Endothelial cell of umbilical vein (primary cell): ENCODE measurements at regions not wholly inside any gene's neighbourhood (a gene's known extent, or its start where the extent isn't known, plus 50 kb on each side); places are given as distances from the start of the nearest gene placed in this dataset.

Source experiments
- BruUV-seq: library from RNA; stranded (reverse); fragments of 400-500 nt; replicated peaks from 2 replicates; lab custom pipeline; 2021; lab: Mats Ljungman, UMichigan
- CTCF ChIA-PET: fragments of 300-600, 350-600 bp; sonication (Branson Sonifier 250); formaldehyde crosslinking; loops from one replicate; lab custom pipeline; 2021; ENCODE audit warnings: antibody characterized with exemption, inconsistent platforms; lab: Charles Lee
- POLR2A ChIA-PET: fragments of 300-600, 350-600 bp; sonication (Branson Sonifier 250); formaldehyde crosslinking; loops from one replicate; lab custom pipeline; 2021; ENCODE audit warnings: antibody characterized with exemption, inconsistent platforms; lab: Charles Lee
- DNase-seq: peaks from one replicate; pipeline ENCODE4 v3.0.0-alpha.2; 2011; ENCODE audit warnings: low read depth, low spot score
- FAIRE-seq: peaks from 2 replicates; lab custom pipeline; 2011; peaks lifted over from hg19 to GRCh38; lab: Jason Lieb, UNC
- H2AFZ ChIP-seq: 2 replicates; pipeline ENCODE4 v1.6.0; 2012; ENCODE audit warnings: low read depth, low read length, control low read depth, inconsistent platforms
- H3K27ac ChIP-seq: 2 replicates; pipeline ENCODE4 v1.5.1; 2011; ENCODE audit warnings: low read depth, mild to moderate bottlenecking, control low read depth, low read length, moderate library complexity; ENCODE audit not compliant: insufficient read depth
- H3K27me3 ChIP-seq, 2 experiments: 2 replicates each; pipeline versions ENCODE4 v1.6.0 to v1.6.1; 2011; ENCODE audit warnings: low read length in 2 of 2, mixed read lengths in 1 of 2; ENCODE audit not compliant: control insufficient read depth in 2 of 2, insufficient read depth in 2 of 2
- H3K36me3 ChIP-seq, 2 experiments: 2 replicates in 1 of 2; 3 replicates in 1 of 2; pipeline ENCODE4 v1.5.1; 2011; ENCODE audit warnings: low read length in 2 of 2, mild to moderate bottlenecking in 1 of 2, moderate library complexity in 1 of 2; ENCODE audit not compliant: control insufficient read depth in 2 of 2, insufficient read depth in 2 of 2; ENCODE audit errors: extremely low read depth in 1 of 2
- H3K4me1 ChIP-seq: 3 replicates; pipeline ENCODE4 v1.5.1; 2011; ENCODE audit warnings: mild to moderate bottlenecking, low read length; ENCODE audit not compliant: control insufficient read depth, insufficient read depth; ENCODE audit errors: extremely low read depth
- H3K4me2 ChIP-seq: 2 replicates; pipeline ENCODE4 v1.6.1; 2011; ENCODE audit warnings: low read length, control low read depth, mixed read lengths; ENCODE audit not compliant: insufficient read depth
- H3K4me3 ChIP-seq, 3 experiments: fragments of 200-600 bp in 1 of 3; sonication (generic), shearing (Covaris generic) in 1 of 3; replicated peaks in 1 of 3; 2 replicates each; pipeline ENCODE4 v1.5.1; 2011 to 2016; ENCODE audit warnings: control low read depth in 3 of 3, low read length in 3 of 3, mild to moderate bottlenecking in 2 of 3, inconsistent platforms in 1 of 3, low read depth in 1 of 3, moderate library complexity in 1 of 3; ENCODE audit not compliant: insufficient read depth in 1 of 3
- H3K79me2 ChIP-seq: 2 replicates; pipeline ENCODE4 v1.6.0; 2012; ENCODE audit warnings: low read length, inconsistent platforms; ENCODE audit not compliant: control insufficient read depth, insufficient read depth
- H3K9ac ChIP-seq: replicated peaks from 2 replicates; pipeline ENCODE3; 2011; ENCODE audit warnings: low read length, control low read depth; ENCODE audit not compliant: insufficient read depth; ENCODE audit errors: extremely low read depth
- H3K9me1 ChIP-seq: replicated peaks from 3 replicates; pipeline ENCODE4 v1.6.0; 2011; ENCODE audit warnings: mild to moderate bottlenecking, low read length; ENCODE audit not compliant: control insufficient read depth, insufficient read depth; ENCODE audit errors: extremely low read depth
- H3K9me3 ChIP-seq: replicated peaks from 2 replicates; pipeline ENCODE4 v1.5.1; 2012; ENCODE audit warnings: low read length, inconsistent platforms; ENCODE audit not compliant: control insufficient read depth, insufficient read depth
- H4K20me1 ChIP-seq: replicated peaks from 2 replicates; pipeline ENCODE3; 2011; ENCODE audit warnings: mild to moderate bottlenecking, low read length; ENCODE audit not compliant: control insufficient read depth, insufficient read depth; ENCODE audit errors: extremely low read depth
- CTCF ChIP-seq, 2 donors: IDR thresholded peaks; 1 replicate in 1 of 2; 2 replicates in 1 of 2; pipeline ENCODE4 v1.5.1; 2011; ENCODE audit warnings: low read length in 2 of 2, mild to moderate bottlenecking in 2 of 2, moderate library complexity in 2 of 2, control low read depth in 1 of 2, inconsistent platforms in 1 of 2, low read depth in 1 of 2; ENCODE audit not compliant: insufficient read depth in 1 of 2; ENCODE audit errors: extremely low read depth in 1 of 2
- EZH2 ChIP-seq: IDR thresholded peaks from 2 replicates; pipeline ENCODE4 v1.6.1; 2012; ENCODE audit warnings: borderline replicate concordance, low read depth, mild to moderate bottlenecking, moderate library complexity, low read length, inconsistent platforms; ENCODE audit not compliant: severe bottlenecking
- FOS ChIP-seq: IDR thresholded peaks from 2 replicates; pipeline ENCODE4 v1.6.1; 2011; ENCODE audit warnings: mild to moderate bottlenecking, low read length, moderate library complexity, borderline replicate concordance; ENCODE audit not compliant: insufficient read depth
- GATA2 ChIP-seq: IDR thresholded peaks from 2 replicates; pipeline ENCODE4 v1.7.0; 2011; ENCODE audit warnings: low read depth, mild to moderate bottlenecking, moderate library complexity, mixed read lengths, low read length; ENCODE audit not compliant: insufficient read length, insufficient read depth
- JUN ChIP-seq: IDR thresholded peaks from 2 replicates; pipeline ENCODE4 v1.6.1; 2011; ENCODE audit warnings: borderline replicate concordance, low read depth; ENCODE audit not compliant: insufficient read length, insufficient read depth
- MYC ChIP-seq: IDR thresholded peaks from one replicate; pipeline ENCODE4 v1.6.1; 2011; ENCODE audit warnings: mild to moderate bottlenecking, low read depth, low read length
- POLR2A ChIP-seq: IDR thresholded peaks from 2 replicates; pipeline ENCODE4 v1.6.1; 2012; ENCODE audit warnings: low read depth, mild to moderate bottlenecking, control low read depth, low read length
- POLR2AphosphoS5 ChIP-seq: IDR thresholded peaks from 2 replicates; pipeline ENCODE4 v1.6.1; 2012; ENCODE audit warnings: low read depth, mild to moderate bottlenecking, control low read depth, low read length, moderate library complexity; ENCODE audit not compliant: insufficient read depth
- dilution Hi-C: fragments of 300-500 bp; cut with MboI; formaldehyde crosslinking; loops from one replicate; pipeline ENCODE4 v1.15.0; 2019; ENCODE audit warnings: low sequenced_read_pairs; ENCODE audit not compliant: extremely low pct_ligation_motif_present
- intact Hi-C: fragments of 100-400 bp; cut with micrococcal nuclease; formaldehyde crosslinking; loops from one replicate; pipeline ENCODE4 v1.10.0; 2022
- TF ChIP-seq, protein P1 (sequence below): IDR thresholded peaks from 2 replicates; pipeline ENCODE4 v1.6.1; 2011; ENCODE audit not compliant: insufficient read depth, insufficient read length

- H3K9me3 ChIP-seq: no peaks in the 10 kb centered on the region
- intact Hi-C loops: no loop called here
- H3K27ac ChIP-seq: no peak overlapping the region
- H3K9me1 ChIP-seq: no peaks in the 10 kb centered on the region
- DNase-seq: no peak
- no peaks in the 10 kb centered on the region for H3K79me2 ChIP-seq
- no peaks in the 10 kb centered on the region for H4K20me1 ChIP-seq
- ChIA-PET CTCF (no interaction called here), POLR2A (no interaction called here)
- TF ChIP-seq FOS (no peak), MYC (no peak)
- TF ChIP-seq, protein P1, sequence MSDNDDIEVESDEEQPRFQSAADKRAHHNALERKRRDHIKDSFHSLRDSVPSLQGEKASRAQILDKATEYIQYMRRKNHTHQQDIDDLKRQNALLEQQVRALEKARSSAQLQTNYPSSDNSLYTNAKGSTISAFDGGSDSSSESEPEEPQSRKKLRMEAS: no peak
- dilution Hi-C loops: no loop called here
- H3K4me1 ChIP-seq: no peaks in the 10 kb centered on the region
- no peak for FAIRE-seq
- H3K4me3 ChIP-seq: no peak overlapping the region
- no TSS peak for BruUV-seq
- H3K9ac ChIP-seq: no peak overlapping the region
- no peaks in the 10 kb centered on the region for H3K27me3 ChIP-seq
- no peak overlapping the region for H2AFZ ChIP-seq
- H3K4me2 ChIP-seq: no peak overlapping the region
- H3K36me3 ChIP-seq: no peaks in the 10 kb centered on the region
These were observed 151.5 kb downstream of the KLF5 start for GRCh38 chr13:73210218-73210883.

- Histone ChIP-seq H3K9me1 (no peaks in the 10 kb centered on the region), H3K9ac (no peak overlapping the region), H3K9me3 (no peaks in the 10 kb centered on the region), H3K36me3 (no peaks in the 10 kb centered on the region), H3K27ac (no peak overlapping the region), H3K79me2 (no peaks in the 10 kb centered on the region), H3K4me1 (no peaks in the 10 kb centered on the region), H3K4me2 (no peak overlapping the region), H3K4me3 (no peak overlapping the region), H3K27me3 (no peaks in the 10 kb centered on the region), H2AFZ (no peak overlapping the region), H4K20me1 (no peaks in the 10 kb centered on the region)
- intact Hi-C loops: no loop called here
- CTCF ChIA-PET: interaction anchor here (1.2 kb wide), 1 partner anchor 15 kb away, joined by 3 read pairs; no protein-coding TSS in a partner anchor
- FAIRE-seq: no peak
- POLR2A ChIA-PET: no interaction called here
- DNase-seq: no peak
- no TSS peak for BruUV-seq
- dilution Hi-C loops: no loop called here
- TF ChIP-seq CTCF (IDR thresholded peaks at IDR 0.05; ENCODE audit: extremely low read depth in 1 of 2, insufficient read depth in 1 of 2, low read depth in 1 of 2, low read length in 2 of 2) (no peak), EZH2 (no peak), POLR2AphosphoS5 (no peak), POLR2A (no peak), GATA2 (no peak), MYC (no peak), JUN (no peak), FOS (no peak)
- TF ChIP-seq, protein P1: no peak
These were observed 146.1 kb downstream of the KLF5 start for GRCh38 chr13:73204952-73205351.
